Naive thymus-derived CD4-positive, alpha-beta T cell (primary cell): ENCODE measurements at regions not wholly inside any gene's neighbourhood (a gene's known extent, or its start where the extent isn't known, plus 50 kb on each side); places are given as distances from the start of the nearest gene placed in this dataset.

ENCODE experiments used
- ATAC-seq: fragments of 150-1000 bp; cut with Tn5 transposase; 2 replicates; pipeline ENCODE4 v1.10.0; 2021; ENCODE audit warnings: mild to moderate bottlenecking, moderate library complexity
- CTCF ChIA-PET: fragments of 350-600 bp; sonication (Branson Sonifier 250); formaldehyde crosslinking; loops from one replicate; lab custom pipeline; 2021; ENCODE audit warnings: antibody characterized with exemption; lab: Charles Lee
- POLR2A ChIA-PET: fragments of 350-600 bp; sonication (Branson Sonifier 250); formaldehyde crosslinking; loops from one replicate; lab custom pipeline; 2021; ENCODE audit warnings: antibody characterized with exemption, inconsistent platforms; lab: Charles Lee
- DNase-seq, 9 donors: peaks; one replicate each; pipeline versions ENCODE4 v3.0.0 to v3.0.0-alpha.2; 2020 to 2022; ENCODE audit warnings: mixed read lengths in 1 of 9
- H3K27ac ChIP-seq: one replicate; pipeline ENCODE4 v1.7.0; 2013; ENCODE audit warnings: mild to moderate bottlenecking, low read depth, low read length, moderate library complexity
- H3K27me3 ChIP-seq, 2 donors: one replicate each; pipeline ENCODE4 v1.7.0; 2013; ENCODE audit warnings: low read length in 2 of 2, mild to moderate bottlenecking in 2 of 2, moderate library complexity in 2 of 2; ENCODE audit not compliant: control insufficient read depth in 2 of 2, insufficient read depth in 2 of 2
- H3K36me3 ChIP-seq, 3 experiments: 1 replicate in 2 of 3; 2 replicates in 1 of 3; pipeline ENCODE4 v1.7.0; 2013; ENCODE audit warnings: low read length in 3 of 3, mild to moderate bottlenecking in 3 of 3, moderate library complexity in 1 of 3; ENCODE audit not compliant: insufficient read depth in 3 of 3, control insufficient read depth in 2 of 3
- H3K4me1 ChIP-seq, 2 donors: one replicate each; pipeline ENCODE4 v1.7.0; 2013; ENCODE audit warnings: low read length in 2 of 2, mild to moderate bottlenecking in 2 of 2, moderate library complexity in 1 of 2; ENCODE audit not compliant: control insufficient read depth in 2 of 2, insufficient read depth in 2 of 2
- H3K4me3 ChIP-seq: 2 replicates; pipeline ENCODE4 v1.7.0; 2013; ENCODE audit warnings: mild to moderate bottlenecking, low read length
- H3K9me3 ChIP-seq, 3 experiments: 1 replicate in 2 of 3; 2 replicates in 1 of 3; pipeline ENCODE4 v1.7.0; 2013; ENCODE audit warnings: low read length in 3 of 3; ENCODE audit not compliant: control insufficient read depth in 2 of 3
- H3K27ac Mint-ChIP-seq, 9 donors: one replicate each; pipeline ENCODE4 v1.8.0; 2020 to 2022; ENCODE audit warnings: mixed read lengths in 9 of 9, mild to moderate bottlenecking in 8 of 9, moderate library complexity in 5 of 9, inconsistent platforms in 2 of 9
- H3K27me3 Mint-ChIP-seq, 5 donors: one replicate each; pipeline ENCODE4 v1.8.0; 2021 to 2022; ENCODE audit warnings: mixed read lengths in 5 of 5, mild to moderate bottlenecking in 1 of 5
- H3K36me3 Mint-ChIP-seq, 5 donors: one replicate each; pipeline ENCODE4 v1.8.0; 2020 to 2022; ENCODE audit warnings: mixed read lengths in 5 of 5, mild to moderate bottlenecking in 3 of 5, inconsistent platforms in 1 of 5
- H3K4me1 Mint-ChIP-seq, 7 donors: one replicate each; pipeline ENCODE4 v1.8.0; 2020 to 2022; ENCODE audit warnings: mixed read lengths in 7 of 7, mild to moderate bottlenecking in 3 of 7, inconsistent platforms in 1 of 7
- H3K4me3 Mint-ChIP-seq, 10 donors: one replicate each; pipeline ENCODE4 v1.8.0; 2020 to 2022; ENCODE audit warnings: mild to moderate bottlenecking in 10 of 10, mixed read lengths in 10 of 10, moderate library complexity in 6 of 10, inconsistent platforms in 2 of 10
- H3K9me3 Mint-ChIP-seq, 11 donors: one replicate each; pipeline ENCODE4 v1.8.0; 2020 to 2022; ENCODE audit warnings: mixed read lengths in 11 of 11, mild to moderate bottlenecking in 4 of 11, inconsistent platforms in 1 of 11, moderate library complexity in 1 of 11
- intact Hi-C, 2 donors: fragments of 100-400 bp; cut with micrococcal nuclease; formaldehyde crosslinking; loops; one replicate each; pipeline ENCODE4 v1.15.1; 2023

GRCh38 chr1:227433663-227434341, 115.5 kb upstream of the CDC42BPA start:
- no peak overlapping the region for H3K4me3 ChIP-seq
- no peak overlapping the region for H3K27ac ChIP-seq
- H3K36me3 Mint-ChIP-seq = no peaks in the 10 kb centered on the region
- no peak overlapping the region for H3K27ac Mint-ChIP-seq
- ChIA-PET CTCF (no interaction called here), POLR2A (interaction anchor here (0.9 kb wide), 1 partner anchor 17 kb away, joined by 8 read pairs; no protein-coding TSS in a partner anchor)
- peaks cover 0 to 6% of the 10 kb centered on the region in 2 donors for H3K27me3 ChIP-seq
- intact Hi-C loops = no loop called here
- no peaks in the 10 kb centered on the region for H3K9me3 ChIP-seq
- H3K9me3 Mint-ChIP-seq = no peaks in the 10 kb centered on the region
- ATAC-seq (no peak), DNase-seq (no peak)
- no peaks in the 10 kb centered on the region for H3K36me3 ChIP-seq
- H3K4me3 Mint-ChIP-seq = no peak overlapping the region
- no peaks in the 10 kb centered on the region for H3K4me1 ChIP-seq
- peaks cover 0 to 5% (median 0%) of the 10 kb centered on the region in 7 donors for H3K4me1 Mint-ChIP-seq
- peaks cover 3 to 52% (median 26%) of the 10 kb centered on the region in 5 donors for H3K27me3 Mint-ChIP-seq

GRCh38 chr1:227432981-227433380, 114.7 kb upstream of the CDC42BPA start:
- Histone ChIP-seq H3K4me1 (no peaks in the 10 kb centered on the region), H3K36me3 (no peaks in the 10 kb centered on the region), H3K9me3 (no peaks in the 10 kb centered on the region), H3K27ac (no peak overlapping the region), H3K4me3 (no peak overlapping the region), H3K27me3 (peaks cover 0 to 2% of the 10 kb centered on the region in 2 donors)
- Mint-ChIP-seq H3K27ac (no peak overlapping the region), H3K4me3 (no peak overlapping the region), H3K27me3 (peaks cover 3 to 44% (median 20%) of the 10 kb centered on the region in 5 donors), H3K4me1 (peaks cover 0 to 5% (median 0%) of the 10 kb centered on the region in 7 donors), H3K9me3 (no peaks in the 10 kb centered on the region), H3K36me3 (no peaks in the 10 kb centered on the region)
- ATAC-seq = no peak
- DNase-seq = no peak
- POLR2A ChIA-PET = no interaction called here
- intact Hi-C loops = no loop called here
- CTCF ChIA-PET = no interaction called here

- no peaks in the 10 kb centered on the region for H3K9me3 ChIP-seq
- H3K4me3 ChIP-seq = no peak overlapping the region
- ChIA-PET CTCF (no interaction called here), POLR2A (no interaction called here)
- no peak overlapping the region for H3K4me3 Mint-ChIP-seq
- no peak overlapping the region for H3K27ac ChIP-seq
- H3K36me3 ChIP-seq = no peaks in the 10 kb centered on the region
- DNase-seq (no peak), ATAC-seq (no peak)
- no peak overlapping the region for H3K27ac Mint-ChIP-seq
- H3K36me3 Mint-ChIP-seq = no peaks in the 10 kb centered on the region
- no peaks in the 10 kb centered on the region for H3K27me3 ChIP-seq
- no peaks in the 10 kb centered on the region for H3K9me3 Mint-ChIP-seq
- no peaks in the 10 kb centered on the region for H3K4me1 ChIP-seq
- H3K4me1 Mint-ChIP-seq = peaks cover 0 to 1% (median 0%) of the 10 kb centered on the region in 7 donors
- intact Hi-C loops = no loop called here
- H3K27me3 Mint-ChIP-seq = peaks cover 2 to 37% (median 20%) of the 10 kb centered on the region in 5 donors
Measured at GRCh38 chr1:227432181-227432535, 113.9 kb upstream of the CDC42BPA start.

GRCh38 chr1:227429447-227430359, 111.4 kb upstream of the CDC42BPA start:
- ATAC-seq (no peak), DNase-seq (no peak)
- H3K27me3 ChIP-seq = peaks cover 0 to 2% of the 10 kb centered on the region in 2 donors
- H3K27me3 Mint-ChIP-seq = peaks cover 0 to 33% (median 7%) of the 10 kb centered on the region in 5 donors
- H3K27ac Mint-ChIP-seq = no peak overlapping the region
- no peak overlapping the region for H3K27ac ChIP-seq
- no peak overlapping the region for H3K4me3 Mint-ChIP-seq
- intact Hi-C loops = no loop called here
- ChIA-PET CTCF (no interaction called here), POLR2A (no interaction called here)
- no peaks in the 10 kb centered on the region for H3K4me1 ChIP-seq
- H3K36me3 Mint-ChIP-seq = no peaks in the 10 kb centered on the region
- no peaks in the 10 kb centered on the region for H3K9me3 Mint-ChIP-seq
- H3K4me3 ChIP-seq = no peak overlapping the region
- no peaks in the 10 kb centered on the region for H3K4me1 Mint-ChIP-seq
- H3K36me3 ChIP-seq = no peaks in the 10 kb centered on the region
- no peaks in the 10 kb centered on the region for H3K9me3 ChIP-seq

- H3K9me3 Mint-ChIP-seq = no peaks in the 10 kb centered on the region
- Histone ChIP-seq H3K9me3 (no peaks in the 10 kb centered on the region), H3K36me3 (no peaks in the 10 kb centered on the region), H3K27me3 (peaks cover 0 to 4% of the 10 kb centered on the region in 2 donors), H3K4me1 (no peaks in the 10 kb centered on the region), H3K4me3 (no peak overlapping the region), H3K27ac (no peak overlapping the region)
- H3K27ac Mint-ChIP-seq = no peak overlapping the region
- DNase-seq (no peak), ATAC-seq (no peak)
- intact Hi-C loops = no loop called here
- H3K4me1 Mint-ChIP-seq = no peaks in the 10 kb centered on the region
- H3K27me3 Mint-ChIP-seq = peaks cover 0 to 34% (median 16%) of the 10 kb centered on the region in 5 donors
- no peak overlapping the region for H3K4me3 Mint-ChIP-seq
- ChIA-PET POLR2A (interaction anchor here (0.7 kb wide), 1 partner anchor 14 kb away, joined by 3 read pairs; no protein-coding TSS in a partner anchor), CTCF (no interaction called here)
- H3K36me3 Mint-ChIP-seq = no peaks in the 10 kb centered on the region
Measured at GRCh38 chr1:227428803-227429202, 110.5 kb upstream of the CDC42BPA start.

- no peaks in the 10 kb centered on the region for H3K9me3 Mint-ChIP-seq
- H3K27me3 Mint-ChIP-seq = peaks cover 0 to 34% (median 16%) of the 10 kb centered on the region in 5 donors
- H3K9me3 ChIP-seq = no peaks in the 10 kb centered on the region
- ATAC-seq (no peak), DNase-seq (no peak)
- H3K27ac ChIP-seq = no peak overlapping the region
- H3K36me3 Mint-ChIP-seq = no peaks in the 10 kb centered on the region
- no peak overlapping the region for H3K27ac Mint-ChIP-seq
- POLR2A ChIA-PET = no interaction called here
- H3K4me3 Mint-ChIP-seq = no peak overlapping the region
- H3K4me3 ChIP-seq = no peak overlapping the region
- CTCF ChIA-PET = no interaction called here
- peaks cover 0 to 4% of the 10 kb centered on the region in 2 donors for H3K27me3 ChIP-seq
- H3K4me1 ChIP-seq = no peaks in the 10 kb centered on the region
- H3K36me3 ChIP-seq = no peaks in the 10 kb centered on the region
- intact Hi-C loops = no loop called here
- H3K4me1 Mint-ChIP-seq = no peaks in the 10 kb centered on the region
Measured at GRCh38 chr1:227427411-227427810, 109.1 kb upstream of the CDC42BPA start.
